NCI-H2029 treated with DMSO at 0.1 percent for 48 hours (cell line): ENCODE measurements at regions not wholly inside any gene's neighbourhood (a gene's known extent, or its start where the extent isn't known, plus 50 kb on each side); places are given as distances from the start of the nearest gene placed in this dataset.

Experiments used
- DNase-seq: peaks from one replicate; lab custom pipeline; 2025; lab: John Stamatoyannopoulos, UW

DNA sequence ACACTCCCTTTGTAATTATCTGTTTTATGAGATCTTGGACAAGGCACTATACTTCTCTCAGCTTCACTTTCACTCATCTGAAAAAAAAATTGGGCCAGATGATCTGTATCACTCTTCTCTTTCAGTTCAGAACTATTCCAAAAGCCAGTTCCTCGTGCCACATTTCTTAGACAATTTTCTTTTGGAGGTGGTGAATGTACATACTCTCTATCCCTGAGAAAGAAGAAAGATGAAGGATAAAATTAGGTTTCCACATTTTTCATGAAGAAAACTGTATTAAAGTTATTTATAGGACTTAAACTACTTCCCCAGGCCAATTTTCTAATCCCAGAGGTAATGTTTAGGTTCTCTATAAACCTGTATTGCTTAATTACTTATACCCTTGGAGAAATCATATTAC is 171.6 kb downstream of the SLC6A15 start:
- DNase-seq: no peak

DNA sequence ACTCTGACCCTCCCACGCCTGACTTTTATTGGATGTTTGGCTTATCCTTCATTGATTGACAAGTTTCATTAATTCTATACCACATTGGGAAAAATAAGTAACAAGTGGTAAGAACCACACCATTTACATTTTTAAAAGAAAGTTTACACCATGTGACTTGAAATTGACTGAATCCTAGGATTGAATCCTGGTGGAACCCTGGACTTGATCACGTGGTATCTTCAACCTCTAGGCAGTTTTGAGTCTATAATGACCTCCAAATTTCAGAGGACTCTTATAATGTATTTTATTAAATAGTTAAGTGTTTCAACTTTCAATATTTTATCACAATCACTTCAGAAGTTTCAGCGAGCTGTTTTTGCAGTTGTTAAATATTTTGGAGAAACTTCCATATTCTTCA is 172.0 kb downstream of the SLC6A15 start:
- DNase-seq: no peak

DNA sequence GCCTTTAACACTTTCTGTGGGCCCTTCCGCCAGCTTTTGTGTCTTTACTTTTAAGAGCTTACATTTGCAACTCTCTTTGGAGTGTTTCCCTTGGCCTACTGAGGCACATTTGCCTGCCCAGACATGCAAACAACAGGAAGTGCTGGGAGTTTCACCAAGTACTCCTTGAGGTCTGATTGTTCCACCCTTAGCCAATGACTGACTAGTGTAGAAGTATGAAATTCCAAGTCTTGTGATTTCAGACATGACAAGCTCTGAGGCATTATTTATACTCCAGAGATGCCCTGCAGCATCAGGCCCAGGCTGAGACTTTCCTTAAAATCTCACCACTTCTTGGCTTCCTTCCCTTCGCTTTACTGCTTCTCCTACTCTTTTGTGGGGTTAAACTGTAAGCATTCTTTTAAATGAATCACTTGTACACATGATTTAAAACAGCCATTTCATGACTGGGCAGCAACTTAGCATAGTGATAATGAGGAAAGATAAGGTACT is 174.1 kb downstream of the SLC6A15 start:
- no peak for DNase-seq

- DNase-seq: no peak
Observed at GRCh38 chr12:84732828-84733340, 179.7 kb downstream of the SLC6A15 start.

DNA sequence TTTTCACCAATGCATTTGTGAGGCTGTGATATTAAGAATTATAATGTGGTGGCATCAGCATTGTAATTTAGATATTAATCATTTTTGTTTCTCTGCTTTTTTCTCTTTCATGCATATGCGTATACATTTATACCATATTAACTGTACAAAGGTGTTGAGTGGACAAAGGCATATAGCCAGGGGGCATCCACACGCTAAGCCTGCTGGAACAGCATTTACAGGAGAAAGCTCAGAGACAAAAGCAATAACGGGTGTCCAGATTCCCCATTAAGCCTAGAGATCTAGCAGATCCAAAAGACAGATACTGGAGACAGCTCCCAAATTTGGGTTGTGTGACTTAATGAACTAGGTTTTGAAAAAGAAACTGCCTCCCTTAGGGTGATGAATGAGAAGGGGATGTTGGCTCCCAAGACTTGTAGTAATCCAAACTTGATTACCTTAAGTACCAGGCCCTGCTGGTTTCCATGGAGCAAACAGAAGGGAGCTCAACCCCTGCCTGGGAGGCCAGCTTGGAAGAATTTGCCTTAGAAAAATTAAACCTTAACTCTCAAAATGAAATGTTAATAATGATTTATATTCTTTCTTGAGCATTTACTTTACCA is 181.9 kb downstream of the SLC6A15 start:
- no peak for DNase-seq

DNA sequence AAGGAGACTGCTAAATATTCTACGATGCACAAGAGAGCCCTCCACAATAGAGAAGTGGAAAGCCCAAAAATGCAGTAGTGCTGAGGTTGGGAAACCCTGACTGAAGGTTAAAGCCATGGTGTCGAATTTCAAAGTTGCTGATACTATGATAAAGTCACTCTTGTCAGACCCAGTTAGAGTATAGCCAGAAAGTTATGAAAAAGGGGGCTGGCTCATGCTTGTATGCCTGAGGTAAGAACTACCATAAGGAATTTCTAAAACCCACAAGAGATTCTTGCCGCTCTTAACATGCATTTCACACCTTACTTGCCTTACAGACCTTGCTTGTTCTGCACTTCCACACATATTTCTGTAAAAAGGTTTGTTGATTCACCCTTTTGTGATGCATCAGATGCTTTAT is 184.6 kb downstream of the SLC6A15 start:
- no peak for DNase-seq

- no peak for DNase-seq
Observed at GRCh38 chr12:84726780-84727179, 185.8 kb downstream of the SLC6A15 start.

- no peak for DNase-seq
Observed at GRCh38 chr12:84723988-84724387, 188.6 kb downstream of the SLC6A15 start.

DNA sequence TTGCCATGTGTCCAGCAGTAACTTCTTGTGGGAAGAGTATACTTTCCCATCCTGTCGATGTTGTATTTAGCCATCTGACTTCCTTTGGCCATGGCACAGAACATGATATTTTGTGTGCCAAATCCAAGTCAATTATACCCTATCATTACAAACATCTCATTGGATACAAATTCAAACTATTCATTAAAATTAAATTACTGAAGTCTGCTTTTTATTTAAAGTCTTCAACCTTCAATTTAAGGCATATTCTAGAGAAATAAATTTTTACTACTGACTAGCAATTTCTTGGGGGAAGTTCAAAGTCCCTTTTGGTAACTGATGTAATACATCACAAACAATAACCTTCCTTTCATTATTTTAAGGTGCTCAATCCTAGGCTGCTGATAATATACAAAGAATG is 192.6 kb downstream of the SLC6A15 start:
- no peak for DNase-seq

DNA sequence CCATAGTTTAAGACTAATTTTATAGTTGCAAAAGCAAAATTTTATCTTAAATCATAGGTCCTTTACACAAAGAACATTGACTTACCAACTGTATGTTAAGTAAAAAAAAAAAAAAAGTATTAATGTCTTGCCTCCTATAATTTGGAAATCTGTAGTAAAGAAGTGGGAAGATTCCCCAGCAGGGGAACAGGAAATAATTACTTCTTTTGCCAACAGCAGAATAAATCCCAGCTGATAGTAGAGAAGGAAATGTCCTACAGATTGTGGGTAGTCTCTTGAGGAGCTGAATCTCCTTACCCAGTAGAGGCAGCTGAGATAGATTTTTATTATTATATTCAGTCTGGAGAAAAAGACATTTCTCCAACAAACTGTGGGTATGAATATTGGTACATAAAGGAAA is 193.7 kb downstream of the SLC6A15 start:
- DNase-seq: no peak

DNA sequence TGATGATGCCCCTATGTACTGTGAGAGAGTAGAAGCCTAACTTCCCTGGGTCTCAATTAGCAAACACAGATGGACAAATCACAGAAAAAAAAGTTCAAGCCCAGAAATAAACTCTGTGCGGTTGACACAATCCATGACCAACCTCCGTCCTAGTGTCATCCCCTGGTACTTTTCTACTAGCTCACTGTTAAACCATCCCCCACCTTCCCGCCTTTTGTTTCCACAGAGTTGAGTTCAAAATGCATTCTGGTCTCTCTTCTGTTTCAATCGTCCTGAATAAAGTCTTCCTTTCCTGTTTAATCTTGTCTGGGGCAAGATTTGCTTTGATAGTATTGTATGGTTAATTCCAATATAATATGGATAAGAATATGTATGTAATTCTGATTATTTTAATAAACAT is 199.9 kb downstream of the SLC6A15 start:
- DNase-seq: no peak

- no peak for DNase-seq
Observed at GRCh38 chr12:84706374-84706773, 206.2 kb downstream of the SLC6A15 start.

GRCh38 chr12:84704856-84705255 is 207.7 kb downstream of the SLC6A15 start:
- DNase-seq: no peak

- DNase-seq: no peak
Observed at GRCh38 chr12:84702001-84702400, 210.6 kb downstream of the SLC6A15 start.

DNA sequence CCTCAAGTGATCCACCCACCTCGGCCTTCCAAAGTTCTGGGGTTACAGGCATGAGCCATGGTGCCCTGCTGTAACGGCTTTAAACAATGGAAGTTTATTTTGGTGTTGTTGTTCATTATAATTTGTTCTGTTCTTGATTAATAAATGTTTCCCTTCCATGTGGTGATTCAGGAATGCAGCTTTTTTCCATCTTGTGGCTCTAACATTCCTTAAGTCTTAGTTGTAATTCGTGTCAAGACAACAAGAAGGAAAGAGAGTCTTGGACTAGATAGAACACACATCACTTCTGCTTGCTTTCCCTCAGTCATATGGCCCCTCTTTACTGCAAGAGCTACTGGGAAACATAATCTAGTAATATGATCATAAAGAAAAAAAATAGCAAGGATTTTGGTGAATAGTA is 211.6 kb downstream of the SLC6A15 start:
- DNase-seq: no peak

GRCh38 chr12:84698576-84699333 is 213.8 kb downstream of the SLC6A15 start:
- DNase-seq: no peak

DNA sequence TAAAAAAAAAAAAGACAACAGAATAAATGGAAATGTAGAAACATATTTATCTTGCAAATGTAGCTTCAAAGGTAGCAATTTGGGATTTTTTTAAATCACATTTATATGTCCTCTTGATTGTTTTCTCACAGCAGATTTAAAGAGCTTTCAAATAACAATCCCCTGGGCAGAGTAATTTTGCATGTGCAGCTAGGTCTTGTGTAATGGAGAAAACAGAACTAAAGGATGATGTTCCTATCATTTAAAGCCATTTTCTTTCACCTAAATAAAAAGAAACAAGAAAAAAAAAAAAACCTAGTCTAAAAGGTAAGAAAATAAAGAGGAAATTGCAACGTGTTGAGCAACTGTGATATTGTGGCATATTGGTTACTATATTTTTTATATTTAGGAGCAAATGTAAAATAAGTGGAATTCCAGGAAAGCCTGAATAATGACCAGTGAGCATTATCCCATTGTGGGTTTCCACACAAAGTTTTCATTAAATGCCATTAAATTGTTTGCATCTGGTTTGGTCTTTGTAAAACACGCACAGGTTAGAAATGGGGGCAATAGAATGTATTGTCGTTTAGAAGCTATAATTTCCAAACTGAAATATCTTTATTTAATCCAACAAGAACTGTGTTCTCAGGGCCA is 215.6 kb downstream of the SLC6A15 start:
- DNase-seq: no peak

GRCh38 chr12:84696281-84696680 is 216.3 kb downstream of the SLC6A15 start:
- DNase-seq: no peak

DNA sequence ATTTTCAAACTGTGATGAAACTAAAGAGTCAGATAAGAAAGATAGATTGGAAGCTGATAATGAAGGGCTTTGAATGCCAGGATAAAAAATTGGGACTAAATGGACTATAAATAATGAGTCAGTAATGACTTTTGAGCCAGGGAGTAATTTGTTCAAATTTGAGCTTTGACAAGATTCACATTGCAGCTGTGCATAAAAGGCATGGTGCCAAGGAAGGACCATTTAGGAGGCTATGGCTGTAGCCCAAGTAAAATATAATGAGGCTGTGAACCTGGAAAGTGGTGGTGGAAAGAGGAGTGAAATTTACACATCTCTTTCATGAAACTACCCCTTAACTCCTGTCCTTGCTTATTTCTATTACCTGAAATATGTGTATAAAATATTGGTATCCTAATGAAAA is 218.5 kb downstream of the SLC6A15 start:
- no peak for DNase-seq

DNA sequence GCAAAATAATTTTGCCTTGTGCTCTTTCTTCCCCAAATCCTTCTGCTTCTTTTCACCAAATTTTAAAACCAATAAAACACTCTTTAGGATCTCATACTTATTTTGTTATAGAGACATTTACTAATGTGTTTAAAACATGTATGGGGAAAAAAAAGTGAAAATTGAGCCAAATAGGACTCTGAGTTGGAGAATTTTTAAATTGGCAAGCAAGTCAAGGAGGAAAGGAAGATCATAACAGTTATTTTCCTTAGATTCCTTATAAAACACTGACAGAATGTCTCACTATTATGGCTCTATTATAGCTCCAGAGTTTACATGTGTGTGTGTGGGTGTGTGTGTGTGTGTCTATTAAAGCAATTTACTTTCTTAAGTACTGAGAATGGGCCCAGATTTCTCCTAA is 220.5 kb downstream of the SLC6A15 start:
- DNase-seq: no peak

- no peak for DNase-seq
Observed at GRCh38 chr12:84691266-84691665, 221.3 kb downstream of the SLC6A15 start.

DNA sequence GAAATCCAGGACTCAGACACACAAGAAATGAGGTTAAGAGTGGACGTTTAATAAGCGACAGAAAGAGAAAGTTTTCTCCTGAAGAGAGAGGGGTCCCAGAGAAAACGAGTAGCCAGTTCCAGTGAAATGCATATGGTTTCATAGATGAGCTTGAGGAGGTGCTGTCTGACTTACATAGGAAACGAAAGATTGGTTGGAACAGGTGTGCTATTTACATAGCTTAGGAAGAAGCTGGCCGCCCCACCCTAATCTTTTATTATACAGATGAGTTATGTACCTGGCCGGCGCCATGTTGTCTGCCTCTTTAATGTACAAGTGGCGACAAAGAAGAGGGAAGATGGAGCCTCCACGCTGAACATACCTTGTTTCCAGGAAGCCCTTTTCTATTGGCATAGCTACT is 223.0 kb downstream of the SLC6A15 start:
- DNase-seq: no peak

GRCh38 chr12:84685379-84685778 is 227.2 kb downstream of the SLC6A15 start:
- no peak for DNase-seq
